ENCODE measurements at regions not wholly inside any gene's neighbourhood (a gene's known extent, or its start where the extent isn't known, plus 50 kb on each side); places are given as distances from the start of the nearest gene placed in this dataset.

GRCh38 chr16:60127196-60127595, 1393.1 kb upstream of the GOT2 start:
- TF ChIP-seq CTCF (IDR thresholded peaks at IDR 0.05; ENCODE audit: low read length) = no peak
- no peak for TF ChIP-seq EZH2 (optimal IDR thresholded peaks at IDR 0.05; ENCODE audit: low read depth, low read length)
- no peak for TF ChIP-seq EZH2phosphoT487 (IDR thresholded peaks at IDR 0.05; ENCODE audit: low read length)
